Hepatocyte (in vitro differentiated cells): ENCODE measurements at regions not wholly inside any gene's neighbourhood (a gene's known extent, or its start where the extent isn't known, plus 50 kb on each side); places are given as distances from the start of the nearest gene placed in this dataset.

ENCODE experiments used
- DNase-seq: peaks from one replicate; pipeline ENCODE4 v3.0.0-alpha.2; 2016; ENCODE audit warnings: low spot score
- H2AFZ ChIP-seq: fragments of 200-600 bp; sonication (generic); 2 replicates; pipeline ENCODE4 v1.6.0; 2016; ENCODE audit warnings: antibody characterized with exemption, mild to moderate bottlenecking
- H3K27ac ChIP-seq: fragments of 200-600 bp; sonication (generic); 2 replicates; pipeline ENCODE4 v1.5.1; 2016; ENCODE audit warnings: mild to moderate bottlenecking
- H3K27me3 ChIP-seq: fragments of 200-600 bp; sonication (generic); 2 replicates; pipeline ENCODE4 v1.6.1; 2016
- H3K36me3 ChIP-seq: fragments of 200-600 bp; sonication (generic); replicated peaks from 2 replicates; pipeline ENCODE4 v1.5.1; 2016; ENCODE audit warnings: low read depth; ENCODE audit not compliant: insufficient read depth
- H3K4me1 ChIP-seq: fragments of 200-600 bp; sonication (generic); 2 replicates; pipeline ENCODE4 v1.5.1; 2016; ENCODE audit warnings: mild to moderate bottlenecking, moderate library complexity; ENCODE audit not compliant: insufficient read depth
- H3K4me2 ChIP-seq: fragments of 200-600 bp; sonication (generic); 2 replicates; pipeline ENCODE4 v1.6.0; 2016
- H3K4me3 ChIP-seq: fragments of 200-600 bp; sonication (generic); 2 replicates; pipeline ENCODE4 v1.5.1; 2016; ENCODE audit warnings: mild to moderate bottlenecking
- H3K79me2 ChIP-seq: fragments of 200-600 bp; sonication (generic); 2 replicates; pipeline ENCODE4 v1.6.0; 2017; ENCODE audit warnings: mild to moderate bottlenecking
- H3K9me2 ChIP-seq: fragments of 200-600 bp; sonication (generic); replicated peaks from 2 replicates; pipeline ENCODE4 v1.6.0; 2017; ENCODE audit warnings: mild to moderate bottlenecking; ENCODE audit not compliant: insufficient read depth
- H3K9me3 ChIP-seq: fragments of 200-600 bp; sonication (generic); 2 replicates; pipeline ENCODE4 v1.5.1; 2016; ENCODE audit warnings: low read depth, mild to moderate bottlenecking
- H4K20me1 ChIP-seq: fragments of 200-600 bp; sonication (generic); 2 replicates; pipeline ENCODE4 v1.6.0; 2016; ENCODE audit warnings: mild to moderate bottlenecking; ENCODE audit not compliant: insufficient read depth, poor library complexity, severe bottlenecking
- CTCF ChIP-seq: fragments of 200-600 bp; sonication (generic); IDR thresholded peaks from 2 replicates; pipeline ENCODE4 v1.5.1; 2016; ENCODE audit warnings: antibody characterized with exemption, mild to moderate bottlenecking; ENCODE audit not compliant: poor library complexity
- EZH2 ChIP-seq: fragments of 200-600 bp; sonication (generic); IDR thresholded peaks from 2 replicates; pipeline ENCODE4 v1.6.1; 2016; ENCODE audit warnings: antibody characterized with exemption, mild to moderate bottlenecking, borderline replicate concordance
- EZH2phosphoT487 ChIP-seq: fragments of 200-600 bp; sonication (generic); IDR thresholded peaks from one replicate; pipeline ENCODE4 v1.6.1; 2018; ENCODE audit warnings: antibody characterized with exemption, mild to moderate bottlenecking, low read depth, moderate library complexity; ENCODE audit not compliant: unreplicated experiment, severe bottlenecking
- WGBS: methylation state at CpG from one replicate; pipeline ENCODE4 v1.1.6; 2016; ENCODE audit warnings: low lambda C conversion rate; ENCODE audit errors: missing lambda C conversion rate; 5-methylcytosine and 5-hydroxymethylcytosine counted together

- Histone ChIP-seq H4K20me1 (no peaks in the 10 kb centered on the region), H3K4me1 (no peaks in the 10 kb centered on the region), H3K79me2 (no peaks in the 10 kb centered on the region), H3K9me2 (no peaks in the 10 kb centered on the region), H3K4me2 (no peak overlapping the region), H3K27ac (no peak overlapping the region), H3K36me3 (no peaks in the 10 kb centered on the region), H3K27me3 (no peaks in the 10 kb centered on the region), H2AFZ (no peak overlapping the region), H3K4me3 (no peak overlapping the region), H3K9me3 (no peaks in the 10 kb centered on the region)
- DNase-seq = no peak
- 71% methylated on average over 6 of the region's 6 CpGs for WGBS
- TF ChIP-seq EZH2phosphoT487 (no peak), EZH2 (no peak), CTCF (no peak)
These were observed 98.6 kb upstream of the TBCA start for GRCh38 chr5:77874691-77875090.

- no peak overlapping the region for H3K27ac ChIP-seq
- no peaks in the 10 kb centered on the region for H3K4me1 ChIP-seq
- DNase-seq = no peak
- no peaks in the 10 kb centered on the region for H4K20me1 ChIP-seq
- H3K9me2 ChIP-seq = no peaks in the 10 kb centered on the region
- TF ChIP-seq EZH2phosphoT487 (no peak), EZH2 (no peak), CTCF (no peak)
- no peak overlapping the region for H3K4me3 ChIP-seq
- H2AFZ ChIP-seq = no peak overlapping the region
- H3K4me2 ChIP-seq = no peak overlapping the region
- no peaks in the 10 kb centered on the region for H3K36me3 ChIP-seq
- H3K9me3 ChIP-seq = no peaks in the 10 kb centered on the region
- no peaks in the 10 kb centered on the region for H3K79me2 ChIP-seq
- H3K27me3 ChIP-seq = no peaks in the 10 kb centered on the region
These were observed 97.1 kb upstream of the TBCA start for GRCh38 chr5:77873239-77873638.

- Histone ChIP-seq H3K27ac (no peak overlapping the region), H4K20me1 (no peaks in the 10 kb centered on the region), H3K4me3 (no peak overlapping the region), H3K79me2 (no peaks in the 10 kb centered on the region), H3K27me3 (no peaks in the 10 kb centered on the region), H3K4me1 (no peaks in the 10 kb centered on the region), H3K36me3 (no peaks in the 10 kb centered on the region), H3K9me2 (no peaks in the 10 kb centered on the region), H3K9me3 (no peaks in the 10 kb centered on the region), H3K4me2 (no peak overlapping the region), H2AFZ (no peak overlapping the region)
- 51% methylated on average over 4 of the region's 4 CpGs for WGBS
- TF ChIP-seq EZH2 (no peak), CTCF (no peak), EZH2phosphoT487 (no peak)
- no peak for DNase-seq
These were observed 95.8 kb upstream of the TBCA start for GRCh38 chr5:77871946-77872345.

GRCh38 chr5:77871016-77871415, 94.9 kb upstream of the TBCA start:
- DNase-seq = no peak

More at GRCh38 chr5:77871016-77871415, 94.9 kb upstream of the TBCA start:
- no peaks in the 10 kb centered on the region for H3K27me3 ChIP-seq
- H3K27ac ChIP-seq = no peak overlapping the region
- no peak overlapping the region for H3K4me2 ChIP-seq
- H3K4me3 ChIP-seq = no peak overlapping the region
- no peaks in the 10 kb centered on the region for H4K20me1 ChIP-seq
- H3K36me3 ChIP-seq = no peaks in the 10 kb centered on the region
- H3K4me1 ChIP-seq = no peaks in the 10 kb centered on the region
- TF ChIP-seq EZH2phosphoT487 (no peak), CTCF (no peak), EZH2 (no peak)
- H2AFZ ChIP-seq = no peak overlapping the region
- no peaks in the 10 kb centered on the region for H3K9me2 ChIP-seq
- 94% methylated on average over 6 of the region's 6 CpGs for WGBS
- no peaks in the 10 kb centered on the region for H3K79me2 ChIP-seq
- no peaks in the 10 kb centered on the region for H3K9me3 ChIP-seq
